ENCODE measurements at regions not wholly inside any gene's neighbourhood (a gene's known extent, or its start where the extent isn't known, plus 50 kb on each side); places are given as distances from the start of the nearest gene placed in this dataset.

- H3K4me2 ChIP-seq (ENCODE audit: low read length), result no peak overlapping the region
- H3K79me2 ChIP-seq (ENCODE audit: control insufficient read depth, low read length), result no peaks in the 10 kb centered on the region
- no peak overlapping the region for H3K27ac ChIP-seq (ENCODE audit: low read depth, low read length)
- H3K36me3 ChIP-seq (ENCODE audit: control insufficient read depth, low read length), result no peaks in the 10 kb centered on the region
- H3K9me2 ChIP-seq (replicated peaks; ENCODE audit: control insufficient read depth, low read length), result no peaks in the 10 kb centered on the region
- H3K4me1 ChIP-seq (ENCODE audit: control insufficient read depth, low read length), result peaks cover 63% of the 10 kb centered on the region
- H4K20me1 ChIP-seq (ENCODE audit: control insufficient read depth, insufficient read depth, low read depth, low read length), result no peaks in the 10 kb centered on the region
- H3F3A ChIP-seq (ENCODE audit: control insufficient read depth, insufficient read depth), result 0 out of 2 replicates have a peak, but pooled peaks cover 2% of the 10 kb centered on the region
- H3K9me3 ChIP-seq (ENCODE audit: control insufficient read depth, insufficient read depth, low read length), result no peaks in the 10 kb centered on the region
- TF ChIP-seq EZH2phosphoT487 (IDR thresholded peaks at IDR 0.05; ENCODE audit: borderline replicate concordance, low read length) (no peak), CTCF (IDR thresholded peaks at IDR 0.05; ENCODE audit: low read depth, low read length, poor library complexity, severe bottlenecking) (no peak)
- H3K27me3 ChIP-seq (ENCODE audit: control insufficient read depth, low read length), result no peaks in the 10 kb centered on the region
- H3K4me3 ChIP-seq (ENCODE audit: low read length), result no peak overlapping the region
Observed at GRCh38 chr5:173716058-173716682, 99.7 kb upstream of the BOD1 start.

DNA sequence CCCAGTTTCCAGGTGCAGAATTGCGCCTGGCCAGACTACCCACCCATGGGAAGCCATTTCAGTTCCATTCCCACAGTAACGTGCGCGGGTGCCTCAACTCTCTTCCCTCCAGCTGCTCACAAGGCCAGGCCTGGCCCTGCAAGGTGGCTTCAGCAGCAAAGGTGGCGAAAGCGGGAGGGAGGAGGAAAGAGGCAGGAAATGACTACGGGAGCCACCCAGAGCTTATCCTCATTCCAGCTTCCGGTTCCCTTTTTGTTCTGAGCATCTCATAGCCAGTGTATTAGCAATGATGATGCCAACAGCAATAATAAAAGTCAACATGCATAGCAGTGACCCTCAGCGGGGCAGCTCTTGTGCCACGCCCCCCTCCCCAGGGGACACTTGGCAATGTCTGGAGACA, 101.5 kb upstream of the BOD1 start:
- H3K79me2 ChIP-seq (ENCODE audit: control insufficient read depth, low read length), result no peaks in the 10 kb centered on the region
- no peaks in the 10 kb centered on the region for H3K36me3 ChIP-seq (ENCODE audit: control insufficient read depth, low read length)
- H3F3A ChIP-seq (ENCODE audit: control insufficient read depth, insufficient read depth), result 0 out of 2 replicates have a peak, but pooled peaks cover 2% of the 10 kb centered on the region
- H3K4me1 ChIP-seq (ENCODE audit: control insufficient read depth, low read length), result peaks cover 47% of the 10 kb centered on the region
- no peak overlapping the region for H3K27ac ChIP-seq (ENCODE audit: low read depth, low read length)
- no peak for TF ChIP-seq EZH2phosphoT487 (IDR thresholded peaks at IDR 0.05; ENCODE audit: borderline replicate concordance, low read length)
- TF ChIP-seq CTCF (IDR thresholded peaks at IDR 0.05; ENCODE audit: low read depth, low read length, poor library complexity, severe bottlenecking), result no peak
- H3K27me3 ChIP-seq (ENCODE audit: control insufficient read depth, low read length), result no peaks in the 10 kb centered on the region
- H3K9me2 ChIP-seq (replicated peaks; ENCODE audit: control insufficient read depth, low read length), result no peaks in the 10 kb centered on the region
- no peaks in the 10 kb centered on the region for H4K20me1 ChIP-seq (ENCODE audit: control insufficient read depth, insufficient read depth, low read depth, low read length)
- H3K9me3 ChIP-seq (ENCODE audit: control insufficient read depth, insufficient read depth, low read length), result no peaks in the 10 kb centered on the region
- H3K4me2 ChIP-seq (ENCODE audit: low read length), result no peak overlapping the region
- no peak overlapping the region for H3K4me3 ChIP-seq (ENCODE audit: low read length)

DNA sequence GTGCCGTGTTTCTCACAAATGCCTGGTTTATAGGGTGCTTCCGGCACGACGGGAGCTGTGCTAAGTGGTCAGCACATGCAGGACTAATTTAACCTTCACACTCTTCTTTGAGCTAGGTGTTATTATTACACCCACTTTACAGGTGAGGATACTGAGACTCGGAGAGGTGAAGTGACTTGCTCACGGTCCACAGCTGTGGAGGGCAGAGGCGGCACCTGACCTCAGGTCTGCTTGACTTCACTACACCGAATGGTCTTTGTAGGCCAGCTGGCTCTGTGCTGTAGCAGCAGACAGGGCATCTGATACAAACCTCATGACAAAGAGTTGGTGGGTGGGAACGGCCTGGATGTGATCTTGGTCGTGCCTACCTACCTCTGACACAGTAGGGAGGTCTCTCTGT, 102.0 kb upstream of the BOD1 start:
- no peaks in the 10 kb centered on the region for H4K20me1 ChIP-seq (ENCODE audit: control insufficient read depth, insufficient read depth, low read depth, low read length)
- no peaks in the 10 kb centered on the region for H3K79me2 ChIP-seq (ENCODE audit: control insufficient read depth, low read length)
- H3K27me3 ChIP-seq (ENCODE audit: control insufficient read depth, low read length), result no peaks in the 10 kb centered on the region
- H3K4me2 ChIP-seq (ENCODE audit: low read length), result no peak overlapping the region
- H3F3A ChIP-seq (ENCODE audit: control insufficient read depth, insufficient read depth), result 0 out of 2 replicates have a peak, but pooled peaks cover 2% of the 10 kb centered on the region
- H3K36me3 ChIP-seq (ENCODE audit: control insufficient read depth, low read length), result no peaks in the 10 kb centered on the region
- no peak overlapping the region for H3K4me3 ChIP-seq (ENCODE audit: low read length)
- TF ChIP-seq EZH2phosphoT487 (IDR thresholded peaks at IDR 0.05; ENCODE audit: borderline replicate concordance, low read length), result no peak
- TF ChIP-seq CTCF (IDR thresholded peaks at IDR 0.05; ENCODE audit: low read depth, low read length, poor library complexity, severe bottlenecking), result no peak
- no peaks in the 10 kb centered on the region for H3K9me2 ChIP-seq (replicated peaks; ENCODE audit: control insufficient read depth, low read length)
- peaks cover 42% of the 10 kb centered on the region for H3K4me1 ChIP-seq (ENCODE audit: control insufficient read depth, low read length)
- H3K27ac ChIP-seq (ENCODE audit: low read depth, low read length), result no peak overlapping the region
- H3K9me3 ChIP-seq (ENCODE audit: control insufficient read depth, insufficient read depth, low read length), result no peaks in the 10 kb centered on the region
